HFFc6 (cell line): ENCODE measurements at regions not wholly inside any gene's neighbourhood (a gene's known extent, or its start where the extent isn't known, plus 50 kb on each side); places are given as distances from the start of the nearest gene placed in this dataset.

ENCODE experiments used
- DNase-seq: peaks from one replicate; pipeline ENCODE4 v3.0.0-alpha.2; 2018
- H3K27ac Mint-ChIP-seq: 2 replicates; pipeline ENCODE4 v1.8.0; 2020; ENCODE audit warnings: mild to moderate bottlenecking, mixed read lengths
- H3K27me3 Mint-ChIP-seq: 2 replicates; pipeline ENCODE4 v1.8.0; 2021; ENCODE audit warnings: mild to moderate bottlenecking, moderate library complexity, mixed read lengths; ENCODE audit not compliant: insufficient read depth
- H3K36me3 Mint-ChIP-seq: 2 replicates; pipeline ENCODE4 v1.8.0; 2021; ENCODE audit warnings: low read depth, mixed read lengths
- H3K4me1 Mint-ChIP-seq: 2 replicates; pipeline ENCODE4 v1.8.0; 2020; ENCODE audit warnings: low read depth, mixed read lengths
- H3K4me3 Mint-ChIP-seq: 2 replicates; pipeline ENCODE4 v1.8.0; 2020; ENCODE audit warnings: mild to moderate bottlenecking, moderate library complexity, mixed read lengths
- H3K9me3 Mint-ChIP-seq: 2 replicates; pipeline ENCODE4 v1.8.0; 2020; ENCODE audit warnings: mild to moderate bottlenecking, mixed read lengths
- CTCF ChIP-seq: fragments of 200-600 bp; sonication (generic); IDR thresholded peaks from 2 replicates; pipeline ENCODE4 v1.5.0; 2021; ENCODE audit warnings: antibody characterized with exemption, mild to moderate bottlenecking

- no peak overlapping the region for H3K27ac Mint-ChIP-seq
- H3K4me1 Mint-ChIP-seq, result no peaks in the 10 kb centered on the region
- no peak for TF ChIP-seq CTCF
- H3K36me3 Mint-ChIP-seq, result no peaks in the 10 kb centered on the region
- H3K27me3 Mint-ChIP-seq, result no peaks in the 10 kb centered on the region
- no peak overlapping the region for H3K4me3 Mint-ChIP-seq
- H3K9me3 Mint-ChIP-seq, result peaks cover 17% of the 10 kb centered on the region
- no peak for DNase-seq
Measured at GRCh38 chr1:60448850-60449249, 375.3 kb upstream of the C1orf87 start.

GRCh38 chr1:60444680-60445079 lies 371.1 kb upstream of the C1orf87 start:
- H3K27ac Mint-ChIP-seq, result no peak overlapping the region
- no peak for DNase-seq

GRCh38 chr1:60436186-60436585 lies 362.6 kb upstream of the C1orf87 start:
- DNase-seq, result no peak
- TF ChIP-seq CTCF, result no peak
- Mint-ChIP-seq H3K36me3 (peaks cover 6% of the 10 kb centered on the region; the same call in 1 of the 2 replicates), H3K27me3 (no peaks in the 10 kb centered on the region), H3K27ac (no peak overlapping the region), H3K9me3 (peaks cover 60% of the 10 kb centered on the region), H3K4me3 (no peak overlapping the region), H3K4me1 (no peaks in the 10 kb centered on the region)

More at GRCh38 chr1:60444680-60445079, 371.1 kb upstream of the C1orf87 start:
- H3K9me3 Mint-ChIP-seq, result no peaks in the 10 kb centered on the region; the same call in none of the 2 replicates
- no peak for TF ChIP-seq CTCF
- no peaks in the 10 kb centered on the region for H3K27me3 Mint-ChIP-seq
- H3K4me3 Mint-ChIP-seq, result no peak overlapping the region
- H3K4me1 Mint-ChIP-seq, result no peaks in the 10 kb centered on the region
- no peaks in the 10 kb centered on the region for H3K36me3 Mint-ChIP-seq

- H3K27me3 Mint-ChIP-seq, result no peaks in the 10 kb centered on the region
- no peak for TF ChIP-seq CTCF
- H3K27ac Mint-ChIP-seq, result no peak overlapping the region
- peaks cover 6% of the 10 kb centered on the region; the same call in 1 of the 2 replicates for H3K36me3 Mint-ChIP-seq
- H3K9me3 Mint-ChIP-seq, result peaks cover 54% of the 10 kb centered on the region
- no peak for DNase-seq
- H3K4me3 Mint-ChIP-seq, result no peak overlapping the region
- no peaks in the 10 kb centered on the region for H3K4me1 Mint-ChIP-seq
Measured at GRCh38 chr1:60431593-60431992, 358.0 kb upstream of the C1orf87 start.

- peaks cover 43% of the 10 kb centered on the region for H3K9me3 Mint-ChIP-seq
- peaks cover 6% of the 10 kb centered on the region; the same call in 1 of the 2 replicates for H3K36me3 Mint-ChIP-seq
- no peaks in the 10 kb centered on the region for H3K27me3 Mint-ChIP-seq
- no peaks in the 10 kb centered on the region for H3K4me1 Mint-ChIP-seq
- no peak for DNase-seq
- no peak overlapping the region for H3K4me3 Mint-ChIP-seq
- TF ChIP-seq CTCF, result no peak
- H3K27ac Mint-ChIP-seq, result no peak overlapping the region
Measured at GRCh38 chr1:60430375-60430774, 356.8 kb upstream of the C1orf87 start.

GRCh38 chr1:60428127-60428526 lies 354.6 kb upstream of the C1orf87 start:
- H3K4me1 Mint-ChIP-seq, result no peaks in the 10 kb centered on the region
- H3K27ac Mint-ChIP-seq, result no peak overlapping the region
- H3K4me3 Mint-ChIP-seq, result no peak overlapping the region
- no peaks in the 10 kb centered on the region for H3K27me3 Mint-ChIP-seq
- H3K36me3 Mint-ChIP-seq, result peaks cover 3% of the 10 kb centered on the region; the same call in 1 of the 2 replicates
- no peak for DNase-seq
- no peak for TF ChIP-seq CTCF
- peaks cover 29% of the 10 kb centered on the region for H3K9me3 Mint-ChIP-seq
